PC-9 (cell line): ENCODE measurements at regions not wholly inside any gene's neighbourhood (a gene's known extent, or its start where the extent isn't known, plus 50 kb on each side); places are given as distances from the start of the nearest gene placed in this dataset.

Experiments used
- EZH2 ChIP-seq: fragments of 200-600 bp; sonication (generic); IDR thresholded peaks from 2 replicates; pipeline ENCODE4 v1.8.0; 2017; ENCODE audit warnings: antibody characterized with exemption, low read depth
- TF ChIP-seq, protein P1 (sequence below): fragments of 200-600 bp; sonication (generic); conservative IDR thresholded peaks from 2 replicates; pipeline ENCODE4 v1.6.1; 2017; ENCODE audit warnings: mixed run types, antibody characterized with exemption, mild to moderate bottlenecking, moderate library complexity

- TF ChIP-seq, protein P1, sequence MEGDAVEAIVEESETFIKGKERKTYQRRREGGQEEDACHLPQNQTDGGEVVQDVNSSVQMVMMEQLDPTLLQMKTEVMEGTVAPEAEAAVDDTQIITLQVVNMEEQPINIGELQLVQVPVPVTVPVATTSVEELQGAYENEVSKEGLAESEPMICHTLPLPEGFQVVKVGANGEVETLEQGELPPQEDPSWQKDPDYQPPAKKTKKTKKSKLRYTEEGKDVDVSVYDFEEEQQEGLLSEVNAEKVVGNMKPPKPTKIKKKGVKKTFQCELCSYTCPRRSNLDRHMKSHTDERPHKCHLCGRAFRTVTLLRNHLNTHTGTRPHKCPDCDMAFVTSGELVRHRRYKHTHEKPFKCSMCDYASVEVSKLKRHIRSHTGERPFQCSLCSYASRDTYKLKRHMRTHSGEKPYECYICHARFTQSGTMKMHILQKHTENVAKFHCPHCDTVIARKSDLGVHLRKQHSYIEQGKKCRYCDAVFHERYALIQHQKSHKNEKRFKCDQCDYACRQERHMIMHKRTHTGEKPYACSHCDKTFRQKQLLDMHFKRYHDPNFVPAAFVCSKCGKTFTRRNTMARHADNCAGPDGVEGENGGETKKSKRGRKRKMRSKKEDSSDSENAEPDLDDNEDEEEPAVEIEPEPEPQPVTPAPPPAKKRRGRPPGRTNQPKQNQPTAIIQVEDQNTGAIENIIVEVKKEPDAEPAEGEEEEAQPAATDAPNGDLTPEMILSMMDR = no peak
- no peak for TF ChIP-seq EZH2
These were observed 603.7 kb upstream of the ADARB2 start for GRCh38 chr10:2340831-2341647.
